HepG2 (cell line): ENCODE measurements at regions not wholly inside any gene's neighbourhood (a gene's known extent, or its start where the extent isn't known, plus 50 kb on each side); places are given as distances from the start of the nearest gene placed in this dataset.

Experiments
- ATAC-seq: fragments of 200-7000 bp; cut with Tn5 transposase; 3 replicates; pipeline ENCODE4 v1.9.1; 2020; ENCODE audit warnings: mild to moderate bottlenecking, moderate library complexity
- BruUV-seq: library from RNA; stranded (reverse); fragments of 400-500 nt; replicated peaks from 2 replicates; lab custom pipeline; 2021; lab: Mats Ljungman, UMichigan
- CTCF ChIA-PET: fragments of 300-600 bp; formaldehyde crosslinking; extraction: SDS; loops from one replicate; lab custom pipeline; 2021; ENCODE audit warnings: low total read pairs, inconsistent platforms, low intra/inter-chr PET ratio; lab: Yijun Ruan, JAX
- POLR2A ChIA-PET: fragments of 350-600 bp; sonication (Branson Sonifier 250); formaldehyde crosslinking; loops from one replicate; lab custom pipeline; 2020; ENCODE audit warnings: antibody characterized with exemption, inconsistent platforms; lab: Yijun Ruan, JAX
- DNase-seq: peaks from one replicate; pipeline ENCODE4 v3.0.0-alpha.2; 2015; ENCODE audit warnings: low spot score
- FAIRE-seq: peaks from 3 replicates; lab custom pipeline; 2011; peaks lifted over from hg19 to GRCh38; lab: Jason Lieb, UNC
- H2AFZ ChIP-seq: one replicate; pipeline ENCODE4 v1.6.1; 2011; ENCODE audit warnings: low read length, inconsistent platforms
- H3K27ac ChIP-seq: fragments of 300-600 bp; 3 replicates; pipeline ENCODE4 v1.8.0; 2011; ENCODE audit warnings: mixed run types, mild to moderate bottlenecking, mixed read lengths, low read length, inconsistent platforms; ENCODE audit not compliant: insufficient read depth; ENCODE audit errors: extremely low read length
- H3K27me3 ChIP-seq, 2 experiments: fragments of 200-600 bp in 1 of 2; 2 replicates in 1 of 2; 3 replicates in 1 of 2; pipeline versions ENCODE4 v1.6.0 to v1.8.0; 2011; ENCODE audit warnings: low read length in 2 of 2, mild to moderate bottlenecking in 2 of 2, moderate library complexity in 2 of 2, inconsistent platforms in 1 of 2; ENCODE audit not compliant: insufficient read depth in 2 of 2, control insufficient read depth in 1 of 2
- H3K36me3 ChIP-seq, 2 experiments: fragments of 200-600 bp in 1 of 2; replicated peaks in 1 of 2; 2 replicates in 1 of 2; 3 replicates in 1 of 2; pipeline versions ENCODE4 v1.5.1 to v1.8.0; 2011; ENCODE audit warnings: low read length in 2 of 2, inconsistent platforms in 1 of 2; ENCODE audit not compliant: insufficient read depth in 2 of 2, control insufficient read depth in 1 of 2
- H3K4me1 ChIP-seq: 2 replicates; pipeline ENCODE4 v1.5.1; 2012; ENCODE audit warnings: low read length, inconsistent platforms; ENCODE audit not compliant: insufficient read depth
- H3K4me2 ChIP-seq: 2 replicates; pipeline ENCODE4 v1.6.0; 2011; ENCODE audit warnings: low read depth, low read length, inconsistent platforms
- H3K4me3 ChIP-seq, 3 experiments: fragments of 200-600 bp in 1 of 3; sonication (generic), shearing (Covaris generic) in 1 of 3; replicated peaks in 1 of 3; 2 replicates each; pipeline ENCODE4 v1.5.1; 2011 to 2016; ENCODE audit warnings: low read length in 3 of 3, inconsistent platforms in 2 of 3, low read depth in 2 of 3, mild to moderate bottlenecking in 2 of 3, control low read depth in 1 of 3, mixed read lengths in 1 of 3; ENCODE audit not compliant: insufficient read depth in 1 of 3
- H3K79me2 ChIP-seq: one replicate; pipeline ENCODE4 v1.6.1; 2011; ENCODE audit warnings: low read length, inconsistent platforms; ENCODE audit not compliant: insufficient read depth
- H3K9ac ChIP-seq: 2 replicates; pipeline ENCODE4 v1.6.0; 2011; ENCODE audit warnings: mild to moderate bottlenecking, low read depth, low read length, inconsistent platforms; ENCODE audit not compliant: insufficient read depth
- H3K9me3 ChIP-seq: 2 replicates; pipeline ENCODE4 v1.5.1; 2012; ENCODE audit warnings: mild to moderate bottlenecking, low read length
- H4K20me1 ChIP-seq: 2 replicates; pipeline ENCODE4 v1.6.0; 2011; ENCODE audit warnings: inconsistent platforms, mild to moderate bottlenecking, low read length, moderate library complexity; ENCODE audit not compliant: insufficient read depth
- CREM ChIP-seq, 2 experiments: sonication (generic) in 1 of 2; formaldehyde crosslinking in 1 of 2; IDR thresholded peaks; 2 replicates each; pipeline versions ENCODE4 v1.4.0 to v1.6.1; 2016 to 2020; ENCODE audit warnings: antibody characterized with exemption in 1 of 2, mild to moderate bottlenecking in 1 of 2, missing genetic modification reagents in 1 of 2
- ETS1 ChIP-seq: sonication (generic); formaldehyde crosslinking; IDR thresholded peaks from 2 replicates; pipeline ENCODE4 v1.4.0; 2020; ENCODE audit warnings: missing genetic modification reagents
- SNAI1 ChIP-seq: sonication (generic); formaldehyde crosslinking; IDR thresholded peaks from 2 replicates; pipeline ENCODE4 v1.5.0; 2020; ENCODE audit warnings: mild to moderate bottlenecking, missing genetic modification reagents, borderline replicate concordance
- TEF ChIP-seq: sonication (generic); formaldehyde crosslinking; IDR thresholded peaks from 2 replicates; pipeline ENCODE4 v1.5.0; 2020; ENCODE audit warnings: missing genetic modification reagents
- ZBTB39 ChIP-seq: sonication (generic); formaldehyde crosslinking; IDR thresholded peaks from 2 replicates; pipeline ENCODE4 v1.5.0; 2020; ENCODE audit warnings: missing genetic modification reagents
- ZNF552 ChIP-seq: sonication (generic); formaldehyde crosslinking; IDR thresholded peaks from 2 replicates; pipeline ENCODE4 v1.9.0; 2022; ENCODE audit warnings: missing genetic modification reagents, mild to moderate bottlenecking, borderline replicate concordance
- ZNF576 ChIP-seq: sonication (generic); formaldehyde crosslinking; IDR thresholded peaks from 2 replicates; pipeline ENCODE4 v1.4.0; 2020; ENCODE audit warnings: mild to moderate bottlenecking, missing genetic modification reagents
- in situ Hi-C: cut with HindIII; loops from 2 replicates; pipeline ENCODE4 v1.10.0; 2017; ENCODE audit warnings: low pct_unique_long_range_greater_than_20kb; ENCODE audit not compliant: extremely low pct_ligation_motif_present
- intact Hi-C: fragments of 100-400 bp; cut with micrococcal nuclease; formaldehyde crosslinking; loops from one replicate; pipeline ENCODE4 v1.10.0; 2022; ENCODE audit not compliant: unreplicated experiment

GRCh38 chr12:81888961-81889360, 129.8 kb upstream of the PPFIA2 start:
- Histone ChIP-seq H3K27ac (no peak overlapping the region), H3K9ac (no peak overlapping the region), H4K20me1 (no peaks in the 10 kb centered on the region), H3K4me3 (no peak overlapping the region), H3K36me3 (no peaks in the 10 kb centered on the region), H3K4me1 (no peaks in the 10 kb centered on the region), H3K79me2 (no peaks in the 10 kb centered on the region), H3K27me3 (no peaks in the 10 kb centered on the region), H2AFZ (no peak overlapping the region), H3K4me2 (no peak overlapping the region), H3K9me3 (peaks cover 17% of the 10 kb centered on the region)
- TF ChIP-seq ZNF552 (CRISPR knock-in tag) (no peak), ETS1 (CRISPR knock-in tag) (no peak), TEF (CRISPR knock-in tag) (no peak), SNAI1 (CRISPR knock-in tag) (no peak), CREM (IDR thresholded peaks at IDR 0.05) (no peak), CREM (CRISPR knock-in tag; IDR thresholded peaks at IDR 0.05) (no peak), ZBTB39 (CRISPR knock-in tag) (no peak), ZNF576 (CRISPR knock-in tag) (no peak)
- FAIRE-seq (no peak), DNase-seq (no peak), ATAC-seq (no peak)
- ChIA-PET POLR2A (no interaction called here), CTCF (no interaction called here)
- intact Hi-C loops (no loop called here), in situ Hi-C loops (no loop called here)
- no TSS peak for BruUV-seq
